Calu3 (cell line): ENCODE measurements at regions not wholly inside any gene's neighbourhood (a gene's known extent, or its start where the extent isn't known, plus 50 kb on each side); places are given as distances from the start of the nearest gene placed in this dataset.
"Not testable (repeated sequence)": the region's sequence is repeated elsewhere in the genome, so short reads cannot be mapped to it uniquely, and the experiment has no call there.

Source experiments
- BruUV-seq: library from RNA; stranded (reverse); fragments of 400-500 nt; replicated peaks from 2 replicates; lab custom pipeline; 2021; lab: Mats Ljungman, UMichigan
- CTCF ChIA-PET: fragments of 300-600 bp; sonication (Branson Sonifier 250); formaldehyde crosslinking; loops from one replicate; lab custom pipeline; 2022; ENCODE audit warnings: antibody characterized with exemption; lab: Charles Lee
- DNase-seq: peaks from one replicate; pipeline ENCODE4 v3.0.0; 2022
- H3K27ac Mint-ChIP-seq: one replicate; pipeline ENCODE4 v1.8.0; 2022; ENCODE audit warnings: mixed read lengths; ENCODE audit not compliant: unreplicated experiment
- H3K27me3 Mint-ChIP-seq: one replicate; pipeline ENCODE4 v1.8.0; 2022; ENCODE audit warnings: mixed read lengths; ENCODE audit not compliant: unreplicated experiment
- H3K36me3 Mint-ChIP-seq: one replicate; pipeline ENCODE4 v1.8.0; 2022; ENCODE audit warnings: mild to moderate bottlenecking, moderate library complexity, mixed read lengths; ENCODE audit not compliant: insufficient read depth, unreplicated experiment
- H3K4me1 Mint-ChIP-seq: one replicate; pipeline ENCODE4 v1.8.0; 2022; ENCODE audit warnings: mild to moderate bottlenecking, low read depth, mixed read lengths; ENCODE audit not compliant: unreplicated experiment
- H3K4me3 Mint-ChIP-seq: one replicate; pipeline ENCODE4 v1.8.0; 2022; ENCODE audit warnings: mild to moderate bottlenecking, low read depth, moderate library complexity, mixed read lengths; ENCODE audit not compliant: unreplicated experiment
- H3K9me3 Mint-ChIP-seq: one replicate; pipeline ENCODE4 v1.8.0; 2022; ENCODE audit warnings: low read depth, mixed read lengths; ENCODE audit not compliant: unreplicated experiment
- intact Hi-C: fragments of 100-400 bp; cut with micrococcal nuclease; formaldehyde crosslinking; loops from one replicate; pipeline ENCODE4 v1.10.0; 2022; ENCODE audit not compliant: unreplicated experiment
- TF ChIP-seq, protein P1 (sequence below): fragments of 200-600 bp; IDR thresholded peaks from one replicate; pipeline ENCODE4 v1.8.0; 2022; ENCODE audit warnings: antibody characterized with exemption; ENCODE audit not compliant: unreplicated experiment

DNA sequence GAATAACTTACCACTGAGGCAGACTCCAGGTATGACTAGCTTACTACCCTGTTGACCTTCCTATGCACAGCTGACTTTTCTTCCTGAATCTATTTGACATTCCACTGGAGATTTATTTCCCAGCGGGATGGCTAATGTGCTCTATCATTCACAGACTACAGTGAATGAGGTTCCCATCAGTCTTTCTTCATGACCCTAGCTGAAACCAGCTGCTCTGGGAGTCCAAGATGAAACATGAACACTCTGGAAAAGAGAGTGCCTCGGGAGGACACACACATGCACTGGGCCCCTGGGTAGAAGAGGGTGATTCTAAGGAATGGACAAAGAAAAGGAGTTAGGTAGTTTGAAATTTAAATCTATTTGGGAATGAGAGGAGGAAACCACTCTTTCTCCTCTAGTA lies 82.6 kb upstream of the DST start:
- TF ChIP-seq, protein P1, sequence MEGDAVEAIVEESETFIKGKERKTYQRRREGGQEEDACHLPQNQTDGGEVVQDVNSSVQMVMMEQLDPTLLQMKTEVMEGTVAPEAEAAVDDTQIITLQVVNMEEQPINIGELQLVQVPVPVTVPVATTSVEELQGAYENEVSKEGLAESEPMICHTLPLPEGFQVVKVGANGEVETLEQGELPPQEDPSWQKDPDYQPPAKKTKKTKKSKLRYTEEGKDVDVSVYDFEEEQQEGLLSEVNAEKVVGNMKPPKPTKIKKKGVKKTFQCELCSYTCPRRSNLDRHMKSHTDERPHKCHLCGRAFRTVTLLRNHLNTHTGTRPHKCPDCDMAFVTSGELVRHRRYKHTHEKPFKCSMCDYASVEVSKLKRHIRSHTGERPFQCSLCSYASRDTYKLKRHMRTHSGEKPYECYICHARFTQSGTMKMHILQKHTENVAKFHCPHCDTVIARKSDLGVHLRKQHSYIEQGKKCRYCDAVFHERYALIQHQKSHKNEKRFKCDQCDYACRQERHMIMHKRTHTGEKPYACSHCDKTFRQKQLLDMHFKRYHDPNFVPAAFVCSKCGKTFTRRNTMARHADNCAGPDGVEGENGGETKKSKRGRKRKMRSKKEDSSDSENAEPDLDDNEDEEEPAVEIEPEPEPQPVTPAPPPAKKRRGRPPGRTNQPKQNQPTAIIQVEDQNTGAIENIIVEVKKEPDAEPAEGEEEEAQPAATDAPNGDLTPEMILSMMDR, result no peak
- no peak for DNase-seq
- no peak overlapping the region for H3K4me3 Mint-ChIP-seq
- H3K27me3 Mint-ChIP-seq, result no peaks in the 10 kb centered on the region
- no TSS peak for BruUV-seq
- peaks cover 16% of the 10 kb centered on the region for H3K36me3 Mint-ChIP-seq
- peaks cover 63% of the 10 kb centered on the region for H3K4me1 Mint-ChIP-seq
- peak overlapping the region; percentile 94 for H3K27ac Mint-ChIP-seq
- CTCF ChIA-PET, result interaction anchor here (1.4 kb wide), 1 partner anchor 27 kb away, joined by 4 read pairs; no protein-coding TSS in a partner anchor
- intact Hi-C loops, result no loop called here
- no peaks in the 10 kb centered on the region for H3K9me3 Mint-ChIP-seq

DNA sequence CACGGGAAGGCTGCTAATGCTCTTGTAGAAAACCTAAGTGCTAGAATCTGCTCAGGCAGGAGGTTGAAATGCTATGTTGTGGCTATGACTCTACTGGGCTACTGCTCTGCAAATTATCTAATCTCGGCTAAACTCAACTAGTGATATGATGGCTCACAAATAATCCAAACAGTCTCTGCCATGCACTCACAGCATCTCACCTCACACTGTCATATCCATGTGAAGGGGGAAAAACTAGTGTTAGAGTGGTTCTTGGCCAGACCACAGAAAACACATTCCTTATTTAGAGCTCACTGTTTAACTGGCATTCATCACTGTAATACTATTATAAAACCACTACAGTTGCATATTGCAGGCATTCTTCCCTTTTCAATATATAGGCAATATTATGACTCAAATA lies 81.8 kb upstream of the DST start:
- Mint-ChIP-seq H3K9me3 (peaks cover 2% of the 10 kb centered on the region), H3K4me1 (peaks cover 57% of the 10 kb centered on the region), H3K4me3 (no peak overlapping the region), H3K36me3 (peaks cover 16% of the 10 kb centered on the region), H3K27me3 (no peaks in the 10 kb centered on the region), H3K27ac (peak overlapping the region; percentile 42)
- TF ChIP-seq, protein P1, result no peak
- no TSS peak for BruUV-seq
- CTCF ChIA-PET, result interaction anchor here (1.4 kb wide), 1 partner anchor 26 kb away, joined by 4 read pairs; no protein-coding TSS in a partner anchor
- intact Hi-C loops, result loop anchor here (1.0 kb wide), 1 partner anchor 8 kb away; no protein-coding TSS in a partner anchor
- DNase-seq, result no peak

DNA sequence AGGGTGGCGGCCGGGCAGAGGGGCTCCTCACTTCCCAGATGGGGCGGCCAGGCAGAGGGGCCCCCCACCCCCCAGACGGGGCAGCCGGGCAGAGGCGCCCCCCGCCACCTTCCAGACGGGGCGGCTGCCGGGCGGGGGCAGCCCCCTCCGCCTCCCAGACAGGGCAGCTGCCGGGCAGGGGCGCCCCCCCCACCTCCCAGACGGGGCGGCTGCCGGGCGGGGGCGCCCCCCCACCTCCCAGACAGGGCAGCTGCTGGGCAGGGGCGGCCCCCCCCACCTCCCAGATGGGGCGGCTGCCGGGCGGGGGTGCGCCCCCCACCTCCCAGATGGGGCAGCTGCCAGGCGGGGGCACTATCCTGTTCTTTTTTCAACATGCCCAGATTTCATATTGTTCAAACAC lies 78.2 kb upstream of the DST start:
- H3K4me3 Mint-ChIP-seq, result no peak overlapping the region
- CTCF ChIA-PET, result no interaction called here
- intact Hi-C loops, result no loop called here

DNA sequence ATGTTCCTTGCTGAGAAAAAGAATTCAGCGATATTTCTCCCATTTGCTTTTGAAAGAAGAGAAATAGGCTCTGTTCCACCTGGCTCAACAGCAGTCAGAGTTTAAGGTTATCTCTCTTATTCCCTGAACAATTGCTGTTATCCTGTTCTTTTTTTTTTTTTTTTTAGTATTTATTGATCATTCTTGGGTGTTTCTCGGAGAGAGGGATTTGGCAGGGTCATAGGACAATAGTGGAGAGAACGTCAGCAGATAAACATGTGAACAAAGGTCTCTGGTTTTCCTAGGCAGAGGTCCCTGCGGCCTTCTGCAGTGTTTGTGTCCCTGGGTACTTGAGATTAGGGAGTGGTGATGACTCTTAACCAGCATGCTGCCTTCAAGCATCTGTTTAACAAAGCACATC lies 77.5 kb upstream of the DST start:
- H3K27me3 Mint-ChIP-seq, DNase-seq, BruUV-seq, intact Hi-C loops, H3K4me3 Mint-ChIP-seq, CTCF ChIA-PET, H3K27ac Mint-ChIP-seq, H3K9me3 Mint-ChIP-seq: not testable (repeated sequence)
- H3K36me3 Mint-ChIP-seq, result peaks cover 13% of the 10 kb centered on the region
- peaks cover 30% of the 10 kb centered on the region for H3K4me1 Mint-ChIP-seq

More for the DNA sequence above, 78.2 kb upstream of the DST start:
- Mint-ChIP-seq H3K9me3 (peaks cover 3% of the 10 kb centered on the region), H3K36me3 (peaks cover 9% of the 10 kb centered on the region), H3K27me3 (no peaks in the 10 kb centered on the region), H3K4me1 (peaks cover 30% of the 10 kb centered on the region), H3K27ac (no peak overlapping the region)
- DNase-seq, result no peak
- TF ChIP-seq, protein P1, result no peak
- BruUV-seq, result no TSS peak

DNA sequence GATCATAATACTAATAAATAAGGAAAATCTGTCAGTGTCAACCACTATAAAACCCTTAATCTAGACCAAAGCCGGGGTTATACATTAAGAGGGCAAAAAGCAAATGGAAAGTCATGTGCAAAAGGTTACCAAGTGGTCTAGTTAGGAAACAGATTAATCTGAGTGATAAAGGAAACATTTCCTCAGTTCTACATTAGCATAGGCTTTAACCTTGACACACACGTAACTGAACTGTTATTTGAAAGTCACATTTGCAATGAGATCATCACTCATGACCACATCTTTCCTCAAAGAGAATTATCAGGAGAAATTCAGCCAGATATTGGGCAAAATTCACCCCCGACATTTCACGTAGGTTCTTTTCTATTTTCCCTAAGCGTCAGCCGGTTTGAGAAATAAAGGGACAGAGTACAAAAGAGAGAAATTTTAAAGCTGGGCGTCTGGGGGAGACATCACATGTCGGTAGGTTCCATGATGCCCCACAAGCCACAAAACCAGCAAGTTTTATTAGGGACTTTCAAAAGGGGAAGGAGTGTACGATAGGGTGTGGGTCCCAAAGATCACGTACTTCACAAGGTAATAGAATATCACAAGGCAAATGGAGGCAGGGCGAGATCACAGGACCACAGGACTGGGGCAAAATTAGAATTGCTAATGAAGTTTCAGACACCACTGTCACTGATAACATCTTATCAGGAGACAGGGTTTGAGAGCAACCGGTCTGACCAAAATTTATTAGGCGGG lies 76.8 kb upstream of the DST start:
- peak overlapping the region; percentile 39 for H3K27ac Mint-ChIP-seq
- peaks cover 30% of the 10 kb centered on the region for H3K4me1 Mint-ChIP-seq
- H3K9me3 Mint-ChIP-seq, CTCF ChIA-PET, DNase-seq, BruUV-seq, H3K27me3 Mint-ChIP-seq, intact Hi-C loops, H3K4me3 Mint-ChIP-seq: not testable (repeated sequence)
- H3K36me3 Mint-ChIP-seq, result peaks cover 16% of the 10 kb centered on the region
